Tibial artery (tissue), 4 donors: ENCODE measurements at regions not wholly inside any gene's neighbourhood (a gene's known extent, or its start where the extent isn't known, plus 50 kb on each side); places are given as distances from the start of the nearest gene placed in this dataset.

Source experiments
- DNase-seq, 2 donors: peaks; one replicate each; pipeline ENCODE4 v3.0.0-alpha.2; 2019
- H3K27ac ChIP-seq, 2 donors: fragments of 200-600 bp; sonication (generic) in 1 of 2; 1 replicate in 1 of 2; 2 replicates in 1 of 2; pipeline ENCODE4 v1.5.1; 2018 to 2019; ENCODE audit warnings: mild to moderate bottlenecking in 1 of 2
- H3K27me3 ChIP-seq, 2 donors: fragments of 200-600 bp; sonication (generic) in 1 of 2; one replicate each; pipeline versions ENCODE4 v1.5.1 to v1.6.0; 2016 to 2019
- H3K36me3 ChIP-seq, 3 donors: fragments of 200-600 bp; sonication (generic) in 2 of 3; one replicate each; pipeline ENCODE4 v1.5.1; 2016 to 2019; ENCODE audit warnings: mild to moderate bottlenecking in 2 of 3
- H3K4me1 ChIP-seq, 4 donors: fragments of 200-600 bp; sonication (generic) in 2 of 4; 1 replicate in 3 of 4; 2 replicates in 1 of 4; pipeline ENCODE4 v1.5.1; 2016 to 2019
- H3K4me3 ChIP-seq, 2 donors: fragments of 200-600 bp; sonication (generic) in 1 of 2; 1 replicate in 1 of 2; 2 replicates in 1 of 2; pipeline ENCODE4 v1.5.1; 2018 to 2019; ENCODE audit warnings: mild to moderate bottlenecking in 2 of 2
- H3K9me3 ChIP-seq, 3 donors: fragments of 200-600 bp; sonication (generic) in 1 of 3; one replicate each; pipeline ENCODE4 v1.5.1; 2016 to 2019
- CTCF ChIP-seq, 2 experiments: fragments of 200-600 bp in 1 of 2; fragments of 450-650 bp in 1 of 2; IDR thresholded peaks; one replicate each; pipeline ENCODE4 v1.5.1; 2017 to 2019; ENCODE audit warnings: antibody characterized with exemption in 2 of 2, mild to moderate bottlenecking in 1 of 2, moderate library complexity in 1 of 2
- intact Hi-C: fragments of 100-400 bp; cut with DNase I; formaldehyde crosslinking; loops from one replicate; pipeline ENCODE4 v1.15.0; 2023; ENCODE audit warnings: low total_unique reads

GRCh38 chr18:73660931-73661856 is 486.4 kb downstream of the FBXO15 start:
- Histone ChIP-seq H3K36me3 (no peaks in the 10 kb centered on the region), H3K27ac (no peak overlapping the region), H3K4me1 (no peaks in the 10 kb centered on the region), H3K4me3 (no peak overlapping the region), H3K9me3 (no peaks in the 10 kb centered on the region), H3K27me3 (no peaks in the 10 kb centered on the region)
- no peak for TF ChIP-seq CTCF (IDR thresholded peaks at IDR 0.05)
- DNase-seq, result no peak
- intact Hi-C loops, result no loop called here

- H3K36me3 ChIP-seq, result no peaks in the 10 kb centered on the region
- no peak overlapping the region for H3K27ac ChIP-seq
- no peaks in the 10 kb centered on the region for H3K4me1 ChIP-seq
- H3K27me3 ChIP-seq, result no peaks in the 10 kb centered on the region
- no peaks in the 10 kb centered on the region for H3K9me3 ChIP-seq
- no peak for DNase-seq
- H3K4me3 ChIP-seq, result no peak overlapping the region
- TF ChIP-seq CTCF (IDR thresholded peaks at IDR 0.05), result no peak
- intact Hi-C loops, result no loop called here
These were observed 490.9 kb downstream of the FBXO15 start for GRCh38 chr18:73656691-73657090.

GRCh38 chr18:73653827-73654226 is 493.8 kb downstream of the FBXO15 start:
- H3K27ac ChIP-seq, result no peak overlapping the region
- TF ChIP-seq CTCF (IDR thresholded peaks at IDR 0.05), result no peak
- DNase-seq, result no peak
- H3K4me3 ChIP-seq, result no peak overlapping the region
- H3K4me1 ChIP-seq, result no peaks in the 10 kb centered on the region
- H3K36me3 ChIP-seq, result no peaks in the 10 kb centered on the region
- no peaks in the 10 kb centered on the region for H3K27me3 ChIP-seq
- no peaks in the 10 kb centered on the region for H3K9me3 ChIP-seq
- intact Hi-C loops, result no loop called here

GRCh38 chr18:73653251-73653650 is 494.4 kb downstream of the FBXO15 start:
- Histone ChIP-seq H3K27me3 (no peaks in the 10 kb centered on the region), H3K4me1 (no peaks in the 10 kb centered on the region), H3K27ac (no peak overlapping the region), H3K36me3 (no peaks in the 10 kb centered on the region), H3K4me3 (no peak overlapping the region), H3K9me3 (no peaks in the 10 kb centered on the region)
- TF ChIP-seq CTCF (IDR thresholded peaks at IDR 0.05), result no peak
- DNase-seq, result no peak
- intact Hi-C loops, result no loop called here

GRCh38 chr18:73647391-73647790 is 500.2 kb downstream of the FBXO15 start:
- DNase-seq, result no peak
- intact Hi-C loops, result no loop called here
- no peak overlapping the region for H3K4me3 ChIP-seq
- H3K9me3 ChIP-seq, result no peaks in the 10 kb centered on the region
- H3K4me1 ChIP-seq, result no peaks in the 10 kb centered on the region
- no peak overlapping the region for H3K27ac ChIP-seq
- no peaks in the 10 kb centered on the region for H3K27me3 ChIP-seq
- no peak for TF ChIP-seq CTCF (IDR thresholded peaks at IDR 0.05)
- H3K36me3 ChIP-seq, result no peaks in the 10 kb centered on the region
